Parathyroid adenoma (tissue), 2 donors: ENCODE measurements at regions not wholly inside any gene's neighbourhood (a gene's known extent, or its start where the extent isn't known, plus 50 kb on each side); places are given as distances from the start of the nearest gene placed in this dataset.

Experiments
- H2AFZ ChIP-seq: fragments of 300-600 bp; sonication (generic); one replicate; pipeline ENCODE4 v1.7.0; 2017; ENCODE audit warnings: antibody characterized with exemption, mild to moderate bottlenecking
- H3K27ac ChIP-seq: fragments of 300-600 bp; sonication (generic); one replicate; pipeline ENCODE4 v1.7.0; 2017
- H3K27me3 ChIP-seq: fragments of 300-600 bp; sonication (generic); one replicate; pipeline ENCODE4 v1.7.0; 2017; ENCODE audit warnings: low read length; ENCODE audit not compliant: control insufficient read depth, insufficient read depth
- H3K36me3 ChIP-seq: fragments of 300-600 bp; sonication (generic); one replicate; pipeline ENCODE4 v1.7.0; 2017; ENCODE audit warnings: low read length; ENCODE audit not compliant: control insufficient read depth, insufficient read depth
- H3K4me1 ChIP-seq: fragments of 300-600 bp; sonication (generic); one replicate; pipeline ENCODE4 v1.7.0; 2017; ENCODE audit warnings: control low read depth
- H3K4me2 ChIP-seq: fragments of 300-600 bp; sonication (generic); one replicate; pipeline ENCODE4 v1.7.0; 2017; ENCODE audit warnings: low read length
- H3K4me3 ChIP-seq: fragments of 300-600 bp; sonication (generic); one replicate; pipeline ENCODE4 v1.7.0; 2017; ENCODE audit warnings: low read depth, low read length
- H3K79me2 ChIP-seq: fragments of 300-600 bp; sonication (generic); one replicate; pipeline ENCODE4 v1.7.0; 2017; ENCODE audit warnings: control low read depth
- H3K9ac ChIP-seq: fragments of 300-600 bp; sonication (generic); one replicate; pipeline ENCODE4 v1.7.0; 2017; ENCODE audit warnings: mild to moderate bottlenecking
- H3K9me3 ChIP-seq: fragments of 300-600 bp; sonication (generic); one replicate; pipeline ENCODE4 v1.7.0; 2017; ENCODE audit warnings: low read length; ENCODE audit not compliant: control insufficient read depth
- TF ChIP-seq, protein P1 (sequence below): fragments of 300-600 bp; sonication (generic); IDR thresholded peaks from one replicate; pipeline ENCODE4 v1.7.0; 2017; ENCODE audit warnings: antibody characterized with exemption, mild to moderate bottlenecking
- donor health status: primary hyperparathyroidism.

DNA sequence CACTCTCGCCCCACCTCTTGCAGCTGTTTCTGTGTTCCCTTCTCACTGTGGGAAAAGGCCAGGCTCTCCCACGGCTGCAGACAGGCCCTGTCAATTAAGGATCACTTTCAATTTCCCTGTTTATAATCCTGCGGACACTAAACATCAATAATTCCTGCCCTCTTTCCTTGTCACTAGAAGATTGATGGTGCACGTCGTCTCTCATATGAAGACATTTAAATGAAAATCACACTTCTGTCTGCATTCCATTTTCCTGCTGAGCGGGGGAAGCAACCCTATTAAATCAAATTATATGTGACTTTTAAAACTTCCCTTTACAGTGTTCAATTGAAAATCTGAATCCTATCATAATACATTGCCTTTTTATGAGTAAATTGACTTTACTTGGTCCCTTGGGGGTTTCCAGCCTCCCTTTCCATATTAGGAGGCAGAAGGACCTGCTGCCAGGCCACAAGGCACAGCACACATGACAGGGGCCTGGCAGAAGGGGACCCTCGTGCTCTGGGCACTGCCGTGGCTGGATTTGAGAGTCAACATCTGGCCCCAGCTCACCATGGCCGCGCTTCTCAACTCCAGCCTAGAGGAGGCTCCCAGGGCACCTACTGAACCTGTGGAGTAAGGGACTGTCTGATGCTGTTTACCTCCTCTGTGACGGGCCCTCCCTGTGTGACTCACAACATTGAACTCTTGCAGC is 311.0 kb upstream of the IRX4 start:
- Histone ChIP-seq H3K79me2 (no peaks in the 10 kb centered on the region), H3K27me3 (no peaks in the 10 kb centered on the region), H3K4me2 (no peak overlapping the region), H3K4me3 (no peak overlapping the region), H3K9me3 (no peaks in the 10 kb centered on the region), H3K27ac (no peak overlapping the region), H3K4me1 (no peaks in the 10 kb centered on the region), H3K9ac (no peak overlapping the region), H2AFZ (no peak overlapping the region), H3K36me3 (no peaks in the 10 kb centered on the region)
- TF ChIP-seq, protein P1, sequence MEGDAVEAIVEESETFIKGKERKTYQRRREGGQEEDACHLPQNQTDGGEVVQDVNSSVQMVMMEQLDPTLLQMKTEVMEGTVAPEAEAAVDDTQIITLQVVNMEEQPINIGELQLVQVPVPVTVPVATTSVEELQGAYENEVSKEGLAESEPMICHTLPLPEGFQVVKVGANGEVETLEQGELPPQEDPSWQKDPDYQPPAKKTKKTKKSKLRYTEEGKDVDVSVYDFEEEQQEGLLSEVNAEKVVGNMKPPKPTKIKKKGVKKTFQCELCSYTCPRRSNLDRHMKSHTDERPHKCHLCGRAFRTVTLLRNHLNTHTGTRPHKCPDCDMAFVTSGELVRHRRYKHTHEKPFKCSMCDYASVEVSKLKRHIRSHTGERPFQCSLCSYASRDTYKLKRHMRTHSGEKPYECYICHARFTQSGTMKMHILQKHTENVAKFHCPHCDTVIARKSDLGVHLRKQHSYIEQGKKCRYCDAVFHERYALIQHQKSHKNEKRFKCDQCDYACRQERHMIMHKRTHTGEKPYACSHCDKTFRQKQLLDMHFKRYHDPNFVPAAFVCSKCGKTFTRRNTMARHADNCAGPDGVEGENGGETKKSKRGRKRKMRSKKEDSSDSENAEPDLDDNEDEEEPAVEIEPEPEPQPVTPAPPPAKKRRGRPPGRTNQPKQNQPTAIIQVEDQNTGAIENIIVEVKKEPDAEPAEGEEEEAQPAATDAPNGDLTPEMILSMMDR, result no peak

DNA sequence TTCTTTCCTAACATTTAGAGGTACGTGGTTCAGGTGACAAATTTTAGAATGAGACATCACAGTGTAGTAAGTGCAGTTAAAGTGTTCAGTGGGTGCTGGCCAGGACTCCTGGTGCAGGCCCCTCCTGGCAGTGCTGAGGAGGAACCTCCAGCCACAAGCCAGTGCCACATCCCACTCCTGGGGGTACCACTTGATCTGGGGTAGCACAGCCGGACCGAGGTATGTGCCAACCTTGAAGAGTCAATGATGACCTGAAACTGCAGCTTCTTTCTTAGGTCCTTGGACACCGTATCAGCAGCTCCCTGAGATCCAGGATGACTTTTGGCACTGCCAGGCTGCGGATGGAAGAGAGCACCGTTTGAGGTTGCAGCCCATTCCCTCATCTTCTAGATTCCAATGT is 310.4 kb upstream of the IRX4 start:
- Histone ChIP-seq H3K27ac (no peak overlapping the region), H3K4me3 (no peak overlapping the region), H3K36me3 (no peaks in the 10 kb centered on the region), H3K4me2 (no peak overlapping the region), H2AFZ (no peak overlapping the region), H3K4me1 (no peaks in the 10 kb centered on the region), H3K9ac (no peak overlapping the region), H3K79me2 (no peaks in the 10 kb centered on the region), H3K27me3 (no peaks in the 10 kb centered on the region), H3K9me3 (no peaks in the 10 kb centered on the region)
- TF ChIP-seq, protein P1, result no peak

DNA sequence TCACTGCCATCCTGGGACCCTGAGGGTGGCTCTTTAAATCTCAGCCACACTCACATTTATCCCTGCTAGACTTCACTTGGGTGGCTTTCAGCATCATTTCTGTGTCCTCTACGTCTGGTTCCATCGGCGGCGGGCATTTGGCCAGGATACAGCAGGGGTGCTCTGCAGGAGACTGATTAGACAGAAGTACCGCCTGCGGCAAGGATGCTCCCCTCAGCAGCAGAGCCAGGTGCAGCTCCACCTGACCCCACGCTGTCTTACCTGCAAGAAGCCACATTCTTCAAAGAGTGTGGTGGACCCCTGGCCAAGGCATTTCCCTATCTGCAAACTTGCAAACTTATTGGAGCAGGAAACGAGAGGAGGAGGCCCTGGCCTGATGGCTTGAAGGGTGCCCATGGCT is 309.8 kb upstream of the IRX4 start:
- no peaks in the 10 kb centered on the region for H3K27me3 ChIP-seq

DNA sequence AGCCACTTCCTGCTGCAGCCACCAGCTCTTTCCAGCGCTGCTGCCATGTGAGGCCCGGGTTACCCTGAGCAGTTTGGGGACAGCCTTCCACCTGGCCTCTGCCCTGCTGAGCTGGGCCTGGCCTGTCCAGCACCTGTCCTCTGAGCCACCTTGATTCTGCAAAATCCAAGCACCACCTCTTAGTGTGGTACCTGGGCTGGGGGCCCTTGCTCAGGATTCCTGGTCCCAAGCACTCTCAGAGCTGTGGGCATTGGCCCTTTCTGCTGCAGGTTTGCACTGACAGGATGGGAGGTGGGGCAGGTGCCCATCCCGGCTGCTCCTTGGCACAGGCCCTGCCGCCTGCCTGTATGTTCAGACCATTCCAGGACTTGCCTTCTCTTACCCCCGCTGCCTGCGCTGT is 309.2 kb upstream of the IRX4 start:
- no peaks in the 10 kb centered on the region for H3K79me2 ChIP-seq
- TF ChIP-seq, protein P1, result no peak
- H3K27me3 ChIP-seq, result no peaks in the 10 kb centered on the region
- no peaks in the 10 kb centered on the region for H3K9me3 ChIP-seq
- H3K27ac ChIP-seq, result no peak overlapping the region
- no peaks in the 10 kb centered on the region for H3K4me1 ChIP-seq
- no peak overlapping the region for H3K4me3 ChIP-seq
- no peak overlapping the region for H2AFZ ChIP-seq
- no peaks in the 10 kb centered on the region for H3K36me3 ChIP-seq
- H3K4me2 ChIP-seq, result no peak overlapping the region
- no peak overlapping the region for H3K9ac ChIP-seq

More for the DNA sequence above, 309.8 kb upstream of the IRX4 start:
- H3K27ac ChIP-seq, result no peak overlapping the region
- no peak overlapping the region for H2AFZ ChIP-seq
- no peak overlapping the region for H3K9ac ChIP-seq
- no peak overlapping the region for H3K4me3 ChIP-seq
- H3K9me3 ChIP-seq, result no peaks in the 10 kb centered on the region
- no peaks in the 10 kb centered on the region for H3K79me2 ChIP-seq
- H3K36me3 ChIP-seq, result no peaks in the 10 kb centered on the region
- no peak overlapping the region for H3K4me2 ChIP-seq
- no peaks in the 10 kb centered on the region for H3K4me1 ChIP-seq
- TF ChIP-seq, protein P1, result no peak

DNA sequence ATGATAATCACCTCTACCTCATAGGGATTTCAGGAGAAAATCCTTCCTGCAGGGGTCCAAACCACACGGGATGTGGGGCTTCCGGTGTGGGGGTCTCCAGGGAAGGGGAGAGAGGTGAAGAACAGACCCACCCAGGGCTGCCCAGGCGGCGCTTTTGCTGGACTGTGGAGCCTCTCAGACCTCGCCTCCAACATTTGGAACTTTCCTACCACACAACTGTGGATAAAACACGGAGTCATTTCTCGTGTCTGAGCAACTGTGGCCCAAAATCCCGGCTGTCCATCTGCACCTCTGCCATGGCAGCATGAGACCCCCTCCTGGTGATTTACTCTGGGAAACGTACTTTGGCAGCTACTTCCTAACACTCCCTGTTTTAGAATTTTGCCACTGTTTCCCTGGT is 307.8 kb upstream of the IRX4 start:
- TF ChIP-seq, protein P1, result no peak
- H3K27me3 ChIP-seq, result no peaks in the 10 kb centered on the region
- no peak overlapping the region for H3K4me3 ChIP-seq

More for the DNA sequence above, 307.8 kb upstream of the IRX4 start:
- Histone ChIP-seq H3K4me2 (no peak overlapping the region), H2AFZ (no peak overlapping the region), H3K9me3 (no peaks in the 10 kb centered on the region), H3K27ac (no peak overlapping the region), H3K79me2 (no peaks in the 10 kb centered on the region), H3K4me1 (no peaks in the 10 kb centered on the region), H3K36me3 (no peaks in the 10 kb centered on the region), H3K9ac (no peak overlapping the region)
